SK-N-MC (cell line): ENCODE measurements at regions not wholly inside any gene's neighbourhood (a gene's known extent, or its start where the extent isn't known, plus 50 kb on each side); places are given as distances from the start of the nearest gene placed in this dataset.

ENCODE experiments used
- EZH2 ChIP-seq: fragments of 200-600 bp; sonication (generic); IDR thresholded peaks from one replicate; pipeline ENCODE4 v1.6.1; 2017; ENCODE audit warnings: antibody characterized with exemption
- POLR2AphosphoS5 ChIP-seq: IDR thresholded peaks from 2 replicates; pipeline ENCODE4 v1.6.1; 2012; ENCODE audit warnings: mild to moderate bottlenecking, low read depth, low read length, borderline replicate concordance

- TF ChIP-seq POLR2AphosphoS5 (no peak), EZH2 (no peak)
Measured at GRCh38 chr6:14634072-14634471, 516.5 kb downstream of the CD83 start.
